Lower lobe of right lung (tissue), 2 donors: ENCODE measurements at regions not wholly inside any gene's neighbourhood (a gene's known extent, or its start where the extent isn't known, plus 50 kb on each side); places are given as distances from the start of the nearest gene placed in this dataset.

Experiments used
- ATAC-seq, 2 donors: fragments of 200-7000 bp; cut with Tn5 transposase; one replicate each; pipeline ENCODE4 v1.9.1; 2020 to 2022; ENCODE audit warnings: mild to moderate bottlenecking in 2 of 2, moderate library complexity in 2 of 2
- DNase-seq: peaks from one replicate; pipeline ENCODE4 v3.0.0-alpha.2; 2020
- H3K27ac ChIP-seq: fragments of 200-600 bp; one replicate; pipeline ENCODE4 v1.8.0; 2022
- H3K27me3 ChIP-seq: fragments of 200-600 bp; one replicate; pipeline ENCODE4 v1.8.0; 2022; ENCODE audit warnings: low read depth
- H3K36me3 ChIP-seq: fragments of 200-600 bp; one replicate; pipeline ENCODE4 v1.8.0; 2022; ENCODE audit warnings: mild to moderate bottlenecking
- H3K4me1 ChIP-seq: fragments of 200-600 bp; one replicate; pipeline ENCODE4 v1.8.0; 2022
- H3K4me3 ChIP-seq: fragments of 200-600 bp; one replicate; pipeline ENCODE4 v1.8.0; 2022; ENCODE audit warnings: mild to moderate bottlenecking
- H3K9me3 ChIP-seq: fragments of 200-600 bp; one replicate; pipeline ENCODE4 v1.8.0; 2022
- CTCF ChIP-seq: fragments of 200-600 bp; IDR thresholded peaks from one replicate; pipeline ENCODE4 v1.8.0; 2022; ENCODE audit warnings: antibody characterized with exemption, mild to moderate bottlenecking
- intact Hi-C: fragments of 100-400 bp; cut with DNase I; formaldehyde crosslinking; loops from one replicate; pipeline ENCODE4 v1.11.0; 2022
- donor health status: DM: no; HTN: yes; CAD: no; lungs with severe emphysema.

- no peaks in the 10 kb centered on the region for H3K27me3 ChIP-seq
Observed at GRCh38 chr12:31845613-31846322, 113.4 kb upstream of the RESF1 start.

GRCh38 chr12:31843398-31844095 is 114.7 kb upstream of the AMN1 start:
- H3K4me1 ChIP-seq: no peaks in the 10 kb centered on the region
- intact Hi-C loops: no loop called here
- no peaks in the 10 kb centered on the region for H3K27me3 ChIP-seq
- DNase-seq (no peak), ATAC-seq (no peak)
- H3K9me3 ChIP-seq: peaks cover 8% of the 10 kb centered on the region
- no peak overlapping the region for H3K4me3 ChIP-seq
- H3K36me3 ChIP-seq: no peaks in the 10 kb centered on the region
- H3K27ac ChIP-seq: no peak overlapping the region
- no peak for TF ChIP-seq CTCF

More at GRCh38 chr12:31845613-31846322, 113.4 kb upstream of the RESF1 start:
- H3K27ac ChIP-seq: no peak overlapping the region
- no peaks in the 10 kb centered on the region for H3K4me1 ChIP-seq
- DNase-seq (no peak), ATAC-seq (no peak)
- TF ChIP-seq CTCF: no peak
- H3K4me3 ChIP-seq: no peak overlapping the region
- no peaks in the 10 kb centered on the region for H3K36me3 ChIP-seq
- H3K9me3 ChIP-seq: peaks cover 29% of the 10 kb centered on the region
- intact Hi-C loops: no loop called here

- Histone ChIP-seq H3K36me3 (no peaks in the 10 kb centered on the region), H3K9me3 (no peaks in the 10 kb centered on the region), H3K4me1 (peaks cover 2% of the 10 kb centered on the region), H3K27ac (no peak overlapping the region), H3K27me3 (no peaks in the 10 kb centered on the region), H3K4me3 (no peak overlapping the region)
- intact Hi-C loops: no loop called here
- DNase-seq (no peak), ATAC-seq (no peak)
- TF ChIP-seq CTCF: no peak
Observed at GRCh38 chr12:31837913-31838312, 109.1 kb upstream of the AMN1 start.

GRCh38 chr12:31835276-31835882 is 106.6 kb upstream of the AMN1 start:
- Histone ChIP-seq H3K4me3 (no peak overlapping the region), H3K27me3 (no peaks in the 10 kb centered on the region), H3K27ac (peak overlapping the region; percentile 11), H3K36me3 (no peaks in the 10 kb centered on the region), H3K9me3 (peaks cover 8% of the 10 kb centered on the region), H3K4me1 (peaks cover 9% of the 10 kb centered on the region)
- no peak for DNase-seq
- ATAC-seq: peak; percentile 59
- TF ChIP-seq CTCF: no peak
- intact Hi-C loops: no loop called here

GRCh38 chr12:31834150-31834549 is 105.3 kb upstream of the AMN1 start:
- DNase-seq: no peak
- no peak for TF ChIP-seq CTCF
- H3K4me1 ChIP-seq: peaks cover 9% of the 10 kb centered on the region
- ATAC-seq: no peak
- H3K36me3 ChIP-seq: no peaks in the 10 kb centered on the region
- no peak overlapping the region for H3K27ac ChIP-seq
- H3K4me3 ChIP-seq: no peak overlapping the region
- H3K9me3 ChIP-seq: peaks cover 8% of the 10 kb centered on the region
- H3K27me3 ChIP-seq: no peaks in the 10 kb centered on the region
- intact Hi-C loops: no loop called here
